Activated B cell treated with CpG ODN at 0.5 μM for 24 hours (primary cell): ENCODE measurements at regions not wholly inside any gene's neighbourhood (a gene's known extent, or its start where the extent isn't known, plus 50 kb on each side); places are given as distances from the start of the nearest gene placed in this dataset.

ENCODE experiments used
- ATAC-seq: fragments of 200-7000 bp; cut with Tn5 transposase; one replicate; pipeline ENCODE4 v1.10.0; 2021; ENCODE audit warnings: low read depth, mild to moderate bottlenecking, moderate library complexity
- CTCF ChIA-PET: fragments of 350-600 bp; sonication (Branson Sonifier 250); formaldehyde crosslinking; loops from one replicate; lab custom pipeline; 2021; ENCODE audit warnings: antibody characterized with exemption; lab: Charles Lee
- POLR2A ChIA-PET: fragments of 350-600 bp; sonication (Branson Sonifier 250); formaldehyde crosslinking; loops from one replicate; lab custom pipeline; 2021; ENCODE audit warnings: antibody characterized with exemption; lab: Charles Lee
- DNase-seq: peaks from one replicate; pipeline ENCODE4 v3.0.0; 2022
- H3K27ac Mint-ChIP-seq: one replicate; pipeline ENCODE4 v1.8.0; 2020; ENCODE audit warnings: mixed read lengths
- H3K27me3 Mint-ChIP-seq: one replicate; pipeline ENCODE4 v1.8.0; 2021; ENCODE audit warnings: mixed read lengths
- H3K36me3 Mint-ChIP-seq: one replicate; pipeline ENCODE4 v1.8.0; 2021; ENCODE audit warnings: low read depth, mixed read lengths
- H3K4me1 Mint-ChIP-seq: one replicate; pipeline ENCODE4 v1.8.0; 2021; ENCODE audit warnings: mixed read lengths
- H3K4me3 Mint-ChIP-seq: one replicate; pipeline ENCODE4 v1.8.0; 2020; ENCODE audit warnings: mild to moderate bottlenecking, mixed read lengths
- H3K9me3 Mint-ChIP-seq: one replicate; pipeline ENCODE4 v1.8.0; 2020; ENCODE audit warnings: mixed read lengths
- intact Hi-C: fragments of 100-400 bp; cut with micrococcal nuclease; formaldehyde crosslinking; loops from one replicate; pipeline ENCODE4 v1.15.1; 2024
- TF ChIP-seq, protein P1 (sequence below): fragments of 200-600 bp; IDR thresholded peaks from one replicate; pipeline ENCODE4 v1.8.0; 2022; ENCODE audit warnings: antibody characterized with exemption, mild to moderate bottlenecking

DNA sequence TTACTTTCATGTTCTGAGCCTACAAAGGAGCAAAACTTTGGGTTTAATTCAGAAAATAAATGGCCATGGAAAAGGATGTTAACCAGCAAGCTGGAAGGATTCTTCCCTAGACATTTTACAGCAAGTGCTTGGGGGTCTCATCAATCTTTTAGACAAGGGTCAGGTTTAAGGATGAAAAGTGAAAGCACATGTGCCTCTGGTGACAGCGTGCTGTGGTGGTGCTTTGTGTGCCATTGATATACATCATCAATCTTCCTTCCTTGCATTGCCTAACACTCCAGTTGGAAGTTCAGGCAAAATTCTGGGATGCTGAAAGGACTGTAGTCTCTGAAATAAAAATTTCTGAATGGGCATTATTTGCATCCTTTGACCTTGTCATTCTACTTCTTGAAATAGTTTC is 171.2 kb downstream of the KCNE4 start:
- Mint-ChIP-seq H3K27ac (no peak overlapping the region), H3K36me3 (no peaks in the 10 kb centered on the region), H3K4me3 (no peak overlapping the region), H3K4me1 (no peaks in the 10 kb centered on the region), H3K27me3 (no peaks in the 10 kb centered on the region), H3K9me3 (no peaks in the 10 kb centered on the region)
- TF ChIP-seq, protein P1, sequence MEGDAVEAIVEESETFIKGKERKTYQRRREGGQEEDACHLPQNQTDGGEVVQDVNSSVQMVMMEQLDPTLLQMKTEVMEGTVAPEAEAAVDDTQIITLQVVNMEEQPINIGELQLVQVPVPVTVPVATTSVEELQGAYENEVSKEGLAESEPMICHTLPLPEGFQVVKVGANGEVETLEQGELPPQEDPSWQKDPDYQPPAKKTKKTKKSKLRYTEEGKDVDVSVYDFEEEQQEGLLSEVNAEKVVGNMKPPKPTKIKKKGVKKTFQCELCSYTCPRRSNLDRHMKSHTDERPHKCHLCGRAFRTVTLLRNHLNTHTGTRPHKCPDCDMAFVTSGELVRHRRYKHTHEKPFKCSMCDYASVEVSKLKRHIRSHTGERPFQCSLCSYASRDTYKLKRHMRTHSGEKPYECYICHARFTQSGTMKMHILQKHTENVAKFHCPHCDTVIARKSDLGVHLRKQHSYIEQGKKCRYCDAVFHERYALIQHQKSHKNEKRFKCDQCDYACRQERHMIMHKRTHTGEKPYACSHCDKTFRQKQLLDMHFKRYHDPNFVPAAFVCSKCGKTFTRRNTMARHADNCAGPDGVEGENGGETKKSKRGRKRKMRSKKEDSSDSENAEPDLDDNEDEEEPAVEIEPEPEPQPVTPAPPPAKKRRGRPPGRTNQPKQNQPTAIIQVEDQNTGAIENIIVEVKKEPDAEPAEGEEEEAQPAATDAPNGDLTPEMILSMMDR, result no peak
- intact Hi-C loops, result no loop called here
- ATAC-seq, result no peak
- ChIA-PET CTCF (no interaction called here), POLR2A (no interaction called here)
- DNase-seq, result no peak

DNA sequence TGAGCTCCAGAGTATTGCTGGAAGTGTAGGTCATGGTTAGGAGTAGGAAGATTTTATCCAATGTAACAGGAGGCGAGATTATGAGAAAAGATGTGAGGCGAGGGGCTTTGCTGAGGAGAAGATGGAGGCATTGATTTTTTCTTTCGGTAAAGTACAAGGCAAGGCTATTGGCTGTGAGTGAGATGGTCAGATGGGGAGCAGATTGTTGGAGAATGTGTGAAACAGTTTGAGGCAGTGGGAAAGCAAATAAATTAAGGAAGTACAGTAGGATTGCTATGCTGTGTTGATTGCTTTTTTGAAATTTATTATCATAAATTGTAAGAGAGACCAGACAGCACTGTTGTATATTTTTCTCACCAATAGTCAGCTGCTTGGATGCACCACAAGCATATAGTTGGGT is 173.3 kb downstream of the KCNE4 start:
- ChIA-PET CTCF (no interaction called here), POLR2A (no interaction called here)
- intact Hi-C loops, result no loop called here
- ATAC-seq (no peak), DNase-seq (no peak)
- Mint-ChIP-seq H3K27me3 (no peaks in the 10 kb centered on the region), H3K4me3 (no peak overlapping the region), H3K9me3 (no peaks in the 10 kb centered on the region), H3K36me3 (no peaks in the 10 kb centered on the region), H3K27ac (no peak overlapping the region), H3K4me1 (no peaks in the 10 kb centered on the region)
- TF ChIP-seq, protein P1, result no peak

GRCh38 chr2:223226264-223226663 is 174.3 kb downstream of the KCNE4 start:
- ATAC-seq (no peak), DNase-seq (no peak)
- no peaks in the 10 kb centered on the region for H3K4me1 Mint-ChIP-seq
- intact Hi-C loops, result no loop called here
- no peaks in the 10 kb centered on the region for H3K36me3 Mint-ChIP-seq
- H3K27ac Mint-ChIP-seq, result no peak overlapping the region
- TF ChIP-seq, protein P1, result no peak
- CTCF ChIA-PET, result no interaction called here
- H3K4me3 Mint-ChIP-seq, result no peak overlapping the region
- H3K9me3 Mint-ChIP-seq, result no peaks in the 10 kb centered on the region
- POLR2A ChIA-PET, result no interaction called here
- H3K27me3 Mint-ChIP-seq, result no peaks in the 10 kb centered on the region

DNA sequence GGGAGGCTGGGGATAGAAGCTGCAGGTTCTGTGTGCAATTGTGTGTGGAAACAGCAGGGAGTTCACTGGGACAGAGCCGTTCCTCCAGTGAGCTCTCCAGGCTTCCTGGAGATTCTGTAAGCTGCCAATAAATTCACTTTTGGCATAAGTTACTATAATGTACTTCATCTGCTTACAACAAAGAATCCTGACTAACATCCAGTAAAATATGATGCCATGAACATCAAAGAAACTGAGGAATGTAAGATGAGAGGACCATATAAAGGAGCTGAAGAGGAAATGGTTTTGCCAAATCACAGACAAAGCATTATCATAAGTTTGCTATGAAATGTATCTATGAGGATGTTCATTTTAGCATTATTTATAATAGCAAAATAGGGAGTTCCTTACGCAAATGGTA is 175.3 kb downstream of the KCNE4 start:
- DNase-seq, result no peak
- Mint-ChIP-seq H3K36me3 (no peaks in the 10 kb centered on the region), H3K27me3 (no peaks in the 10 kb centered on the region), H3K27ac (no peak overlapping the region), H3K4me1 (no peaks in the 10 kb centered on the region), H3K4me3 (no peak overlapping the region), H3K9me3 (no peaks in the 10 kb centered on the region)
- intact Hi-C loops, result no loop called here
- TF ChIP-seq, protein P1, result no peak
- ChIA-PET CTCF (no interaction called here), POLR2A (no interaction called here)
- no peak for ATAC-seq

- no peak for DNase-seq
- Mint-ChIP-seq H3K4me3 (no peak overlapping the region), H3K27ac (no peak overlapping the region), H3K36me3 (no peaks in the 10 kb centered on the region), H3K4me1 (no peaks in the 10 kb centered on the region), H3K9me3 (no peaks in the 10 kb centered on the region), H3K27me3 (no peaks in the 10 kb centered on the region)
- ChIA-PET POLR2A (no interaction called here), CTCF (no interaction called here)
- TF ChIP-seq, protein P1, result no peak
- no peak for ATAC-seq
- intact Hi-C loops, result no loop called here
These were observed 176.9 kb downstream of the KCNE4 start for GRCh38 chr2:223228871-223229270.
